ENCODE measurements at regions not wholly inside any gene's neighbourhood (a gene's known extent, or its start where the extent isn't known, plus 50 kb on each side); places are given as distances from the start of the nearest gene placed in this dataset.

GRCh38 chr11:82458147-82458546 lies 275.5 kb downstream of the FAM181B start:
- TF ChIP-seq YY1 (IDR thresholded peaks at IDR 0.05; ENCODE audit: low read depth), result no peak
- TF ChIP-seq TAF1 (IDR thresholded peaks at IDR 0.05; ENCODE audit: low read depth), result no peak
- no peak for TF ChIP-seq EGR1 (IDR thresholded peaks at IDR 0.05)
- TF ChIP-seq FOXM1 (IDR thresholded peaks at IDR 0.05; ENCODE audit: borderline replicate concordance, low read depth), result no peak
- TF ChIP-seq RAD21 (IDR thresholded peaks at IDR 0.05; ENCODE audit: low read depth), result no peak
- no peak for TF ChIP-seq NFIC (IDR thresholded peaks at IDR 0.05)
- TF ChIP-seq, protein P1, sequence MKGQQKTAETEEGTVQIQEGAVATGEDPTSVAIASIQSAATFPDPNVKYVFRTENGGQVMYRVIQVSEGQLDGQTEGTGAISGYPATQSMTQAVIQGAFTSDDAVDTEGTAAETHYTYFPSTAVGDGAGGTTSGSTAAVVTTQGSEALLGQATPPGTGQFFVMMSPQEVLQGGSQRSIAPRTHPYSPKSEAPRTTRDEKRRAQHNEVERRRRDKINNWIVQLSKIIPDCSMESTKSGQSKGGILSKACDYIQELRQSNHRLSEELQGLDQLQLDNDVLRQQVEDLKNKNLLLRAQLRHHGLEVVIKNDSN (IDR thresholded peaks at IDR 0.05), result no peak
- no peak for TF ChIP-seq CEBPB (IDR thresholded peaks at IDR 0.05)

GRCh38 chr11:82450996-82451395 lies 282.7 kb downstream of the FAM181B start:
- no peak for TF ChIP-seq ZBTB7A (IDR thresholded peaks at IDR 0.05; ENCODE audit: low read depth)
- TF ChIP-seq YY1 (IDR thresholded peaks at IDR 0.05; ENCODE audit: low read depth), result no peak
- no peak for TF ChIP-seq FOXM1 (IDR thresholded peaks at IDR 0.05; ENCODE audit: borderline replicate concordance, low read depth)
- TF ChIP-seq EGR1 (IDR thresholded peaks at IDR 0.05), result no peak
- no peak for TF ChIP-seq CEBPB (IDR thresholded peaks at IDR 0.05)
- TF ChIP-seq TCF12 (IDR thresholded peaks at IDR 0.05; ENCODE audit: low read depth), result no peak
- no peak for TF ChIP-seq REST (IDR thresholded peaks at IDR 0.05; ENCODE audit: low read depth)
- no peak for TF ChIP-seq EP300 (IDR thresholded peaks at IDR 0.05; ENCODE audit: borderline replicate concordance)
- no peak for TF ChIP-seq MAX (IDR thresholded peaks at IDR 0.05)
- TF ChIP-seq RAD21 (IDR thresholded peaks at IDR 0.05; ENCODE audit: low read depth), result no peak
- no peak for TF ChIP-seq TAF1 (IDR thresholded peaks at IDR 0.05; ENCODE audit: low read depth)
- TF ChIP-seq NFIC (IDR thresholded peaks at IDR 0.05), result no peak
- TF ChIP-seq, protein P1 (IDR thresholded peaks at IDR 0.05), result no peak
- no peak for TF ChIP-seq CREB1 (IDR thresholded peaks at IDR 0.05; ENCODE audit: low read depth)
- no peak for TF ChIP-seq TEAD4 (IDR thresholded peaks at IDR 0.05)

DNA sequence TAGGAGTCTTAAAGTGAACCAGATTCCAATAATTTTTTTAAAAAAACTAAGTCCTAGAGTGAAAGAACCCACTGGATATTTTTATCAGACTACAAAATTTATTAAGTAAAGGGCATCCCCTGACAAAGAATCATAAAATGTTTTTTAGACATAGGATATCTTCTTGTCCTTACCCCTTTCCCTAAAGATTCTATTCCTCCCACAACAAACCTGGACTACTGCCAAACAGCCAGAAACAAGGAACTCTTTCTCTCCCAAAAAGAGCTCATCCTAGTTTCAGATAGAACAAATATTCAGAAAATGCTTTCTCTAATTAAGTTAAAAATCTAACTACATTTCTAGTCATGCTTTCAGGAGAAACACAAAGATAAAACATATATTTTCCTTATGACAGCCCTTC lies 327.1 kb downstream of the FAM181B start:
- TF ChIP-seq FOXM1 (IDR thresholded peaks at IDR 0.05; ENCODE audit: borderline replicate concordance, low read depth) (no peak), CEBPB (IDR thresholded peaks at IDR 0.05) (no peak), EP300 (IDR thresholded peaks at IDR 0.05; ENCODE audit: borderline replicate concordance) (no peak), TAF1 (IDR thresholded peaks at IDR 0.05; ENCODE audit: low read depth) (no peak), YY1 (IDR thresholded peaks at IDR 0.05; ENCODE audit: low read depth) (no peak), ZBTB7A (IDR thresholded peaks at IDR 0.05; ENCODE audit: low read depth) (no peak)
- TF ChIP-seq, protein P1 (IDR thresholded peaks at IDR 0.05), result no peak

DNA sequence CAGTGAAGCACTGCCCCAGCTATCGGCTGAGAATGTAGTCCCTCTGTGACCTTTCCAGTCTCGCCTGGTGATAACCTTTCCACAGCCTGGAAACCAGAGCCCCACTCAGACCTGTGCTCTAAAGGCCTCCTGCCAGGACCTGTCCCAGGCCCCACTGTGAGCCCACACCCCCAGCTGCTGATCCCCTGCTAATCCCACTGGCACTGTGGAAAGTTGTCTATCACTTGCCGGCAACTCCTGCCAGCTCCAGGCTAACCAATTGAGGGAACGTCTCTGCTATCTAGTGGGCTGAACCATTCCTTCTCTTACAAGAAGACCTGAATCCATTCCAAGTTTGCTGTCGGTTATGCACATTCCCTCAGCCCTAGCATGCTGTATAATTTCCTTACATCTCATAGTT lies 328.2 kb downstream of the FAM181B start:
- TF ChIP-seq TEAD4 (IDR thresholded peaks at IDR 0.05) (no peak), YY1 (IDR thresholded peaks at IDR 0.05; ENCODE audit: low read depth) (no peak), FOXM1 (IDR thresholded peaks at IDR 0.05; ENCODE audit: borderline replicate concordance, low read depth) (no peak), EP300 (IDR thresholded peaks at IDR 0.05; ENCODE audit: borderline replicate concordance) (no peak), NFIC (IDR thresholded peaks at IDR 0.05) (no peak), CREB1 (IDR thresholded peaks at IDR 0.05; ENCODE audit: low read depth) (no peak), RAD21 (IDR thresholded peaks at IDR 0.05; ENCODE audit: low read depth) (no peak), REST (IDR thresholded peaks at IDR 0.05; ENCODE audit: low read depth) (no peak), MAX (IDR thresholded peaks at IDR 0.05) (no peak), ZBTB7A (IDR thresholded peaks at IDR 0.05; ENCODE audit: low read depth) (no peak)
- TF ChIP-seq, protein P1 (IDR thresholded peaks at IDR 0.05), result no peak

GRCh38 chr11:82404981-82405380 lies 328.7 kb downstream of the FAM181B start:
- no peak for TF ChIP-seq FOXM1 (IDR thresholded peaks at IDR 0.05; ENCODE audit: borderline replicate concordance, low read depth)
- TF ChIP-seq ZBTB7A (IDR thresholded peaks at IDR 0.05; ENCODE audit: low read depth), result no peak
- no peak for TF ChIP-seq YY1 (IDR thresholded peaks at IDR 0.05; ENCODE audit: low read depth)
- no peak for TF ChIP-seq TAF1 (IDR thresholded peaks at IDR 0.05; ENCODE audit: low read depth)
- no peak for TF ChIP-seq EP300 (IDR thresholded peaks at IDR 0.05; ENCODE audit: borderline replicate concordance)
- no peak for TF ChIP-seq NFIC (IDR thresholded peaks at IDR 0.05)
- no peak for TF ChIP-seq TEAD4 (IDR thresholded peaks at IDR 0.05)
- no peak for TF ChIP-seq TCF12 (IDR thresholded peaks at IDR 0.05; ENCODE audit: low read depth)

Measured in Ishikawa (cell line).